Gastroesophageal sphincter (tissue), 4 donors: ENCODE measurements at regions not wholly inside any gene's neighbourhood (a gene's known extent, or its start where the extent isn't known, plus 50 kb on each side); places are given as distances from the start of the nearest gene placed in this dataset.

Experiments used
- ATAC-seq: fragments of 150-250 bp; one replicate; pipeline ENCODE4 v1.9.1; 2016; ENCODE audit warnings: mild to moderate bottlenecking, moderate library complexity
- H3K27ac ChIP-seq, 4 donors: fragments of 200-600 bp; sonication (generic) in 3 of 4; 1 replicate in 3 of 4; 2 replicates in 1 of 4; pipeline ENCODE4 v1.5.1; 2016 to 2019
- H3K27me3 ChIP-seq: fragments of 200-600 bp; sonication (generic); one replicate; pipeline ENCODE4 v1.5.1; 2019
- H3K36me3 ChIP-seq, 2 donors: fragments of 200-600 bp; sonication (generic); one replicate each; pipeline ENCODE4 v1.5.1; 2019; ENCODE audit warnings: control low read depth in 1 of 2
- H3K4me1 ChIP-seq, 3 donors: fragments of 200-600 bp; sonication (generic); 1 replicate in 2 of 3; 2 replicates in 1 of 3; pipeline ENCODE4 v1.5.1; 2016 to 2019; ENCODE audit warnings: control low read depth in 2 of 3
- H3K4me3 ChIP-seq, 2 donors: fragments of 200-600 bp; sonication (generic); one replicate each; pipeline ENCODE4 v1.5.1; 2019; ENCODE audit warnings: mild to moderate bottlenecking in 1 of 2, moderate library complexity in 1 of 2
- H3K9me3 ChIP-seq, 3 donors: fragments of 200-600 bp; sonication (generic); one replicate each; pipeline ENCODE4 v1.5.1; 2017 to 2019; ENCODE audit warnings: control low read depth in 2 of 3
- EP300 ChIP-seq: sonication (generic); formaldehyde crosslinking; IDR thresholded peaks from one replicate; pipeline ENCODE4 v1.6.1; 2017; ENCODE audit warnings: antibody characterized with exemption, mild to moderate bottlenecking
- POLR2A ChIP-seq, 2 donors: fragments of 450-650 bp; IDR thresholded peaks; one replicate each; pipeline ENCODE4 v1.6.1; 2017; ENCODE audit warnings: antibody characterized with exemption in 2 of 2, mild to moderate bottlenecking in 2 of 2, moderate library complexity in 1 of 2
- POLR2AphosphoS5 ChIP-seq: sonication (generic); formaldehyde crosslinking; IDR thresholded peaks from one replicate; pipeline ENCODE4 v1.6.1; 2017; ENCODE audit warnings: antibody characterized with exemption
- WGBS, 2 donors: methylation state at CpG; one replicate each; pipeline ENCODE4 v1.1.5; 2018; ENCODE audit warnings: low coverage in 1 of 2; 5-methylcytosine and 5-hydroxymethylcytosine counted together
- TF ChIP-seq, protein P1 (sequence below), 4 experiments: fragments of 200-600 bp in 2 of 4; fragments of 450-650 bp in 2 of 4; sonication (generic) in 1 of 4; IDR thresholded peaks; one replicate each; pipeline ENCODE4 v1.5.1; 2017 to 2019; ENCODE audit warnings: antibody characterized with exemption in 4 of 4, mild to moderate bottlenecking in 2 of 4, moderate library complexity in 2 of 4

DNA sequence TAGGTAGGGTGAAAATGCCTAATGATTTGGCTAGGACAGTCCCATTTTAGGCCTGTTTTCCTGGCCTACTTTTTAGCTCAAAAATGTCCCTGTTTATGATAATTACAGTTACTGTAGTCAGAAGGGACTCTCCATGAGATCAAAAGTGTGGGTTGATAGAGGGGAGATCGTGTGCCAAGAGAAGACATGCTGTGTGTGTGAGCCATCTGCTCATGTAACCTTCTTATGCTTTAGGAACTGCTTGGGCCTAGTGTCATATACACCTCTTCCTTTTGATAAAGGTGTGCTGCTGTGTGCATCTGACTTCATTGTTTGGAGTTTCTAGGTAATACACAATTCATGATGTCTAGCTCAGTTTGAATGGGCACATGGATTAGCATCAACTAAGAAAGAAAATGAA lies 786.5 kb downstream of the PDCD6IP start:
- Histone ChIP-seq H3K4me1 (no peaks in the 10 kb centered on the region), H3K27ac (no peak overlapping the region), H3K36me3 (no peaks in the 10 kb centered on the region), H3K27me3 (no peaks in the 10 kb centered on the region), H3K4me3 (no peak overlapping the region), H3K9me3 (peaks cover 0 to 28% (median 0%) of the 10 kb centered on the region in 3 donors)
- TF ChIP-seq, protein P1, sequence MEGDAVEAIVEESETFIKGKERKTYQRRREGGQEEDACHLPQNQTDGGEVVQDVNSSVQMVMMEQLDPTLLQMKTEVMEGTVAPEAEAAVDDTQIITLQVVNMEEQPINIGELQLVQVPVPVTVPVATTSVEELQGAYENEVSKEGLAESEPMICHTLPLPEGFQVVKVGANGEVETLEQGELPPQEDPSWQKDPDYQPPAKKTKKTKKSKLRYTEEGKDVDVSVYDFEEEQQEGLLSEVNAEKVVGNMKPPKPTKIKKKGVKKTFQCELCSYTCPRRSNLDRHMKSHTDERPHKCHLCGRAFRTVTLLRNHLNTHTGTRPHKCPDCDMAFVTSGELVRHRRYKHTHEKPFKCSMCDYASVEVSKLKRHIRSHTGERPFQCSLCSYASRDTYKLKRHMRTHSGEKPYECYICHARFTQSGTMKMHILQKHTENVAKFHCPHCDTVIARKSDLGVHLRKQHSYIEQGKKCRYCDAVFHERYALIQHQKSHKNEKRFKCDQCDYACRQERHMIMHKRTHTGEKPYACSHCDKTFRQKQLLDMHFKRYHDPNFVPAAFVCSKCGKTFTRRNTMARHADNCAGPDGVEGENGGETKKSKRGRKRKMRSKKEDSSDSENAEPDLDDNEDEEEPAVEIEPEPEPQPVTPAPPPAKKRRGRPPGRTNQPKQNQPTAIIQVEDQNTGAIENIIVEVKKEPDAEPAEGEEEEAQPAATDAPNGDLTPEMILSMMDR (IDR thresholded peaks at IDR 0.05): no peak
- TF ChIP-seq POLR2AphosphoS5: no peak
- TF ChIP-seq POLR2A (IDR thresholded peaks at IDR 0.05): no peak
- no peak for TF ChIP-seq EP300
- no peak for ATAC-seq
- 60 to 80% methylated on average over 1 of the region's 1 CpG for WGBS, 2 donors

DNA sequence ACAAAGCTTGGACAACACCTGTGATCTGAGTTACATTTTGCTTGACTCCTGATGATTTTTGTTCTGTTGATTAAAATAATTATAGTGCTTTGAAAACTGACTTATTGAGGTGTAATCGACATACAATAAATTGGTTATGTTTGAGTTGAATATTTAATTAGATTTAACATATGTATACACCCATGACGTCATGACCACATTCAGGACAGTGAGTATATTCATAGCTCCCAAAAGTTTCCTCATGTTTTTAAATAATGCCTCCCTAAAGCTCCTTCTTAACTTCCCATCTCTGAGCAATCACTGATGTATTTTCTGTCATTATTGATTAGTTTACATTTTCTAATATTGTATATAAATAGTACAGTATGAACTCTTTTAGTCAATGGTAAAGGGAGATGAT lies 801.2 kb downstream of the PDCD6IP start:
- WGBS, 2 donors: 76 to 82% methylated on average over 2 of the region's 2 CpGs
- peaks cover 0 to 12% (median 0%) of the 10 kb centered on the region in 3 donors for H3K9me3 ChIP-seq
- no peaks in the 10 kb centered on the region for H3K36me3 ChIP-seq
- no peak for TF ChIP-seq POLR2A (IDR thresholded peaks at IDR 0.05)
- no peak for TF ChIP-seq EP300
- no peak for TF ChIP-seq POLR2AphosphoS5
- TF ChIP-seq, protein P1 (IDR thresholded peaks at IDR 0.05): no peak
- H3K4me1 ChIP-seq: no peaks in the 10 kb centered on the region
- H3K27me3 ChIP-seq: no peaks in the 10 kb centered on the region
- no peak overlapping the region for H3K4me3 ChIP-seq
- ATAC-seq: no peak
- no peak overlapping the region for H3K27ac ChIP-seq

DNA sequence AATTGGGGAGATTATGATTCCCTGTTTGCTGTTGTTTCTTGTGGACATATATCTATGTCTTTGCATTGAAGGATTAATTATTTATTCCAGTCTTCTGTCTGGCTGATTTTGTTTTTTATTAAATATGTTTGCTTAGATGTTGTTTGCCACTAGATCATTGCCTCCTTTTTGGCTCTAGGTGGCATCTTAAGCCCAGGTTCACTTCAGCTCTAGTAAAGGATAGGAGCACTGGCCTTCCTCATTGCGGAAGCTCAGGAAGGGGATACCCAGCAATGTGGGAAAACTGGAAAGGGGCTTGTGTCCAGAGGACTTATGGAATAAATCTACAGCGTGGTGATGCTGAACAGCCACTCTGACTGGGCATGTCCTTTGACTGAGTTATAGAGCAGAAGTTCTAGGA lies 821.6 kb downstream of the PDCD6IP start:
- Histone ChIP-seq H3K27me3 (no peaks in the 10 kb centered on the region), H3K9me3 (peaks cover 0 to 43% (median 0%) of the 10 kb centered on the region in 3 donors), H3K4me1 (no peaks in the 10 kb centered on the region), H3K4me3 (no peak overlapping the region), H3K27ac (no peak overlapping the region), H3K36me3 (no peaks in the 10 kb centered on the region)
- WGBS, 2 donors: 72% methylated on average over 2 of the region's 2 CpGs; no CpG with 5 or more reads in 1 of the 2 donors
- TF ChIP-seq, protein P1 (IDR thresholded peaks at IDR 0.05): no peak
- TF ChIP-seq POLR2AphosphoS5 (no peak), POLR2A (IDR thresholded peaks at IDR 0.05) (no peak), EP300 (no peak)
- ATAC-seq: no peak

DNA sequence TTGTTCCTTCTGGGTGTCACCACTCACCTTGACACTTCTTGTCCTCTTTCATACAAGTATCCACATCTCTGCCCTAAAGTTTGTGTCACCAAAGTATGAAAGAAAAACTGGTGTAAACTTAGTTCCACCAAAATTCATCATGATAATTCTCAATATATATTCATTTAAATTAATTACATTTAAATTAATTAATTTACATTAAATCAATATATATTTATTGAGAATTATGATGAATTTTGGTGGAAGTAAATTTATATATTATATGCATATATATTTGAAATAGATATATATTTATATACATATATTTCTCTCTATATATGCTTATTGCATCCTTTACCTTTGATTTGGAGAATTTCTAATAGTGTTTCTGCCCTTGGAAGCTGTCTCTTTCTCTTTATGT lies 828.3 kb downstream of the PDCD6IP start:
- TF ChIP-seq POLR2AphosphoS5: no peak
- TF ChIP-seq, protein P1 (IDR thresholded peaks at IDR 0.05): no peak
- no peak for TF ChIP-seq EP300
- no peak for TF ChIP-seq POLR2A (IDR thresholded peaks at IDR 0.05)
- Histone ChIP-seq H3K9me3 (peaks cover 0 to 9% (median 0%) of the 10 kb centered on the region in 3 donors), H3K36me3 (no peaks in the 10 kb centered on the region), H3K27ac (no peak overlapping the region), H3K4me3 (no peak overlapping the region), H3K4me1 (no peaks in the 10 kb centered on the region), H3K27me3 (no peaks in the 10 kb centered on the region)
- no peak for ATAC-seq

DNA sequence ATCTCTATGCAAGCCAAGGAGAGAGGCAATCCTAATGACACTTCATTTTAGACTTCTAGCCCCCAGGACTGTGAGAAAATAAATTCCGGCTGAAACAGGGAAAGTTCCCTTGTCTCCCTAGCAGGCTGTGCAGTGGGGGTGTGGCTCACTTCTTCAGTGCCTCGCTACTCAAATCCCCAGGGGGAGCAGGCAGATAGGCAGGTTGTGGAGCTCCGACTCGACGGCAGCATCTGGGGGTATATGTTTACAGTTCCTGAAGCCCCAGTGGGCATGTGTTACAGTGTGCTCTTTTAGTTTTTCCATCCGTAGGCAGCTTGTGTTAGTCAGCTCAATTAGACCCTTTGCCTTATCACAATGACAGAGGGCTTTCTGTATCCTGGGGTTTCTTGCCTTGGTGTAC lies 836.5 kb downstream of the PDCD6IP start:
- TF ChIP-seq POLR2AphosphoS5 (no peak), EP300 (no peak), POLR2A (IDR thresholded peaks at IDR 0.05) (no peak)
- TF ChIP-seq, protein P1 (IDR thresholded peaks at IDR 0.05): no peak
- peaks cover 0 to 9% (median 0%) of the 10 kb centered on the region in 3 donors for H3K9me3 ChIP-seq
- ATAC-seq: no peak
- no peaks in the 10 kb centered on the region for H3K27me3 ChIP-seq
- no peak overlapping the region for H3K4me3 ChIP-seq
- no peaks in the 10 kb centered on the region for H3K36me3 ChIP-seq
- H3K4me1 ChIP-seq: no peaks in the 10 kb centered on the region
- no peak overlapping the region for H3K27ac ChIP-seq
- WGBS, 2 donors: 72% methylated on average over 2 to 6 of the region's 6 CpGs
